Stimulated activated CD4-positive, alpha-beta T cell treated with anti-CD3 and anti-CD28 coated beads, TNF-alpha, amount 100 ng/mL, for 48 hours (primary cell): ENCODE measurements at regions not wholly inside any gene's neighbourhood (a gene's known extent, or its start where the extent isn't known, plus 50 kb on each side); places are given as distances from the start of the nearest gene placed in this dataset.

Experiments used
- DNase-seq, 3 donors: peaks; one replicate each; pipeline ENCODE4 v3.0.0-alpha.2; 2020; ENCODE audit warnings: low read depth in 3 of 3

- DNase-seq = no peak
These were observed 86.5 kb upstream of the CELF2 start for GRCh38 chr10:10930979-10931743.

- DNase-seq = no peak
These were observed 82.6 kb upstream of the CELF2 start for GRCh38 chr10:10935032-10935431.

GRCh38 chr10:10938676-10939075, 79.0 kb upstream of the CELF2 start:
- DNase-seq = no peak

- DNase-seq = no peak
These were observed 76.4 kb upstream of the CELF2 start for GRCh38 chr10:10941127-10941730.

- no peak for DNase-seq
These were observed 75.2 kb upstream of the CELF2 start for GRCh38 chr10:10942441-10942840.

- DNase-seq = no peak
These were observed 71.6 kb upstream of the CELF2 start for GRCh38 chr10:10946081-10946480.

- no peak for DNase-seq
These were observed 70.9 kb upstream of the CELF2 start for GRCh38 chr10:10946801-10947200.

- DNase-seq = no peak
These were observed 66.0 kb upstream of the CELF2 start for GRCh38 chr10:10951675-10952074.

GRCh38 chr10:10952800-10953199, 64.9 kb upstream of the CELF2 start:
- no peak for DNase-seq

GRCh38 chr10:10956681-10957542, 60.8 kb upstream of the CELF2 start:
- no peak for DNase-seq

GRCh38 chr10:10958041-10958440, 59.6 kb upstream of the CELF2 start:
- DNase-seq = no peak

GRCh38 chr10:10959666-10960065, 58.0 kb upstream of the CELF2 start:
- DNase-seq = no peak

- DNase-seq = no peak
These were observed 57.1 kb upstream of the CELF2 start for GRCh38 chr10:10960534-10960933.

- no peak for DNase-seq
These were observed 56.6 kb upstream of the CELF2 start for GRCh38 chr10:10961072-10961471.

GRCh38 chr10:10967029-10967428, 50.6 kb upstream of the CELF2 start:
- DNase-seq = no peak

- no peak for DNase-seq
These were observed 50.0 kb upstream of the CELF2 start for GRCh38 chr10:10967581-10968256.
